Activated CD8-positive, alpha-beta memory T cell treated with anti-CD3 and anti-CD28 coated beads for 48 hours (primary cell): ENCODE measurements at regions not wholly inside any gene's neighbourhood (a gene's known extent, or its start where the extent isn't known, plus 50 kb on each side); places are given as distances from the start of the nearest gene placed in this dataset.

Experiments used
- DNase-seq, 3 experiments: peaks; one replicate each; pipeline ENCODE4 v3.0.0-alpha.2; 2020; ENCODE audit warnings: low read depth in 2 of 3, low spot score in 2 of 3

GRCh38 chr9:21561502-21561901, 79.4 kb upstream of the IFNE start:
- DNase-seq = no peak

GRCh38 chr9:21564175-21564574, 82.1 kb upstream of the IFNE start:
- DNase-seq = no peak

- DNase-seq = no peak
Observed at GRCh38 chr9:21565155-21565554, 83.0 kb upstream of the IFNE start.

- DNase-seq = no peak
Observed at GRCh38 chr9:21567926-21568325, 85.8 kb upstream of the IFNE start.

GRCh38 chr9:21568484-21568883, 86.4 kb upstream of the IFNE start:
- DNase-seq = no peak

GRCh38 chr9:21569721-21570120, 87.6 kb upstream of the IFNE start:
- DNase-seq = no peak

GRCh38 chr9:21570643-21571275, 88.6 kb upstream of the IFNE start:
- DNase-seq = no peak

- no peak for DNase-seq
Observed at GRCh38 chr9:21574261-21574660, 92.1 kb upstream of the IFNE start.

- DNase-seq = no peak
Observed at GRCh38 chr9:21576331-21577189, 94.4 kb upstream of the IFNE start.

GRCh38 chr9:21579247-21579671, 97.1 kb upstream of the IFNE start:
- no peak for DNase-seq

GRCh38 chr9:21579743-21580142, 97.6 kb upstream of the IFNE start:
- DNase-seq = no peak

GRCh38 chr9:21580636-21581378, 98.7 kb upstream of the IFNE start:
- no peak for DNase-seq

- no peak for DNase-seq
Observed at GRCh38 chr9:21583628-21584377, 101.7 kb upstream of the IFNE start.

GRCh38 chr9:21584890-21585289, 102.8 kb upstream of the IFNE start:
- DNase-seq = no peak

- no peak for DNase-seq
Observed at GRCh38 chr9:21585756-21586752, 103.9 kb upstream of the IFNE start.

GRCh38 chr9:21589344-21590056, 107.4 kb upstream of the IFNE start:
- DNase-seq = no peak

GRCh38 chr9:21590058-21590996, 108.2 kb upstream of the IFNE start:
- DNase-seq = no peak
